H1 (cell line): ENCODE measurements at regions not wholly inside any gene's neighbourhood (a gene's known extent, or its start where the extent isn't known, plus 50 kb on each side); places are given as distances from the start of the nearest gene placed in this dataset.

ENCODE experiments used
- CEBPB ChIP-seq: IDR thresholded peaks from 2 replicates; pipeline ENCODE4 v1.6.1; 2012; ENCODE audit warnings: low read depth, low read length
- KDM1A ChIP-seq: fragments of 200-600, 300-600 bp; sonication (generic); IDR thresholded peaks from 2 replicates; pipeline ENCODE4 v1.7.1; 2016; ENCODE audit warnings: mild to moderate bottlenecking, low read length, borderline replicate concordance

- TF ChIP-seq KDM1A (no peak), CEBPB (no peak)
These were observed 118.7 kb upstream of the KLHL25 start (continued) for GRCh38 chr15:85913461-85913860.
